ENCODE measurements at regions not wholly inside any gene's neighbourhood (a gene's known extent, or its start where the extent isn't known, plus 50 kb on each side); places are given as distances from the start of the nearest gene placed in this dataset.
A peak's percentile ranks its signal among the peaks of the same experiment; 100 is the strongest.

DNA sequence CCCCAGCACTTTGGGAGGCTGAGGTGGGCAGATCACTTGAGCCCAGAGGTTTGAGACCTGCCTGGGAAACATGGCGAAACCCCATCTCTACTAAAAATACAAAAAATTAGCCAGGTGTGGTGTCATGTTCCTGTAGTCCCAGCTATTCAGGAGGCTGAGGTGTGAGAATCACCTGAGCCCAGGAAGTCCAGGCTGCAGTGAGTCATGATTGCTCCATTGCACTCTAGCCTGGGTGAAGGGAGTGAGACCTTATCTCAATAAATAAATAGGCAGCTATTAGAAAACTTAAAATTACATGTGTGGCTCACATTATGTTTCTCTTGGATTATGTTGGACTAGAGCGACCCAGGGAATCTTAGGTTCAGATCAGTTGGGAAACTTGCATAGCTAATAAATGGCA lies 69.7 kb downstream of the RPLP1 start:
- Histone ChIP-seq H3K4me2 (ENCODE audit: low read length) (no peak overlapping the region), H3K27me3 (ENCODE audit: control insufficient read depth, low read length) (peaks cover 12% of the 10 kb centered on the region), H3F3A (ENCODE audit: control insufficient read depth, insufficient read depth) (no peaks in the 10 kb centered on the region), H3K79me2 (ENCODE audit: control insufficient read depth, low read length) (no peaks in the 10 kb centered on the region), H3K9me3 (ENCODE audit: control insufficient read depth, insufficient read depth, low read length) (no peaks in the 10 kb centered on the region), H3K4me1 (ENCODE audit: control insufficient read depth, low read length) (no peaks in the 10 kb centered on the region), H3K36me3 (ENCODE audit: control insufficient read depth, low read length) (no peaks in the 10 kb centered on the region), H3K4me3 (ENCODE audit: low read length) (no peak overlapping the region), H4K20me1 (ENCODE audit: control insufficient read depth, insufficient read depth, low read depth, low read length) (no peaks in the 10 kb centered on the region), H3K27ac (ENCODE audit: low read depth, low read length) (no peak overlapping the region), H3K9me2 (replicated peaks; ENCODE audit: control insufficient read depth, low read length) (no peaks in the 10 kb centered on the region)
- TF ChIP-seq, protein P1, sequence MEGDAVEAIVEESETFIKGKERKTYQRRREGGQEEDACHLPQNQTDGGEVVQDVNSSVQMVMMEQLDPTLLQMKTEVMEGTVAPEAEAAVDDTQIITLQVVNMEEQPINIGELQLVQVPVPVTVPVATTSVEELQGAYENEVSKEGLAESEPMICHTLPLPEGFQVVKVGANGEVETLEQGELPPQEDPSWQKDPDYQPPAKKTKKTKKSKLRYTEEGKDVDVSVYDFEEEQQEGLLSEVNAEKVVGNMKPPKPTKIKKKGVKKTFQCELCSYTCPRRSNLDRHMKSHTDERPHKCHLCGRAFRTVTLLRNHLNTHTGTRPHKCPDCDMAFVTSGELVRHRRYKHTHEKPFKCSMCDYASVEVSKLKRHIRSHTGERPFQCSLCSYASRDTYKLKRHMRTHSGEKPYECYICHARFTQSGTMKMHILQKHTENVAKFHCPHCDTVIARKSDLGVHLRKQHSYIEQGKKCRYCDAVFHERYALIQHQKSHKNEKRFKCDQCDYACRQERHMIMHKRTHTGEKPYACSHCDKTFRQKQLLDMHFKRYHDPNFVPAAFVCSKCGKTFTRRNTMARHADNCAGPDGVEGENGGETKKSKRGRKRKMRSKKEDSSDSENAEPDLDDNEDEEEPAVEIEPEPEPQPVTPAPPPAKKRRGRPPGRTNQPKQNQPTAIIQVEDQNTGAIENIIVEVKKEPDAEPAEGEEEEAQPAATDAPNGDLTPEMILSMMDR (IDR thresholded peaks at IDR 0.05; ENCODE audit: low read depth, low read length, poor library complexity, severe bottlenecking), result no peak
- TF ChIP-seq EZH2phosphoT487 (IDR thresholded peaks at IDR 0.05; ENCODE audit: borderline replicate concordance, low read length), result no peak

DNA sequence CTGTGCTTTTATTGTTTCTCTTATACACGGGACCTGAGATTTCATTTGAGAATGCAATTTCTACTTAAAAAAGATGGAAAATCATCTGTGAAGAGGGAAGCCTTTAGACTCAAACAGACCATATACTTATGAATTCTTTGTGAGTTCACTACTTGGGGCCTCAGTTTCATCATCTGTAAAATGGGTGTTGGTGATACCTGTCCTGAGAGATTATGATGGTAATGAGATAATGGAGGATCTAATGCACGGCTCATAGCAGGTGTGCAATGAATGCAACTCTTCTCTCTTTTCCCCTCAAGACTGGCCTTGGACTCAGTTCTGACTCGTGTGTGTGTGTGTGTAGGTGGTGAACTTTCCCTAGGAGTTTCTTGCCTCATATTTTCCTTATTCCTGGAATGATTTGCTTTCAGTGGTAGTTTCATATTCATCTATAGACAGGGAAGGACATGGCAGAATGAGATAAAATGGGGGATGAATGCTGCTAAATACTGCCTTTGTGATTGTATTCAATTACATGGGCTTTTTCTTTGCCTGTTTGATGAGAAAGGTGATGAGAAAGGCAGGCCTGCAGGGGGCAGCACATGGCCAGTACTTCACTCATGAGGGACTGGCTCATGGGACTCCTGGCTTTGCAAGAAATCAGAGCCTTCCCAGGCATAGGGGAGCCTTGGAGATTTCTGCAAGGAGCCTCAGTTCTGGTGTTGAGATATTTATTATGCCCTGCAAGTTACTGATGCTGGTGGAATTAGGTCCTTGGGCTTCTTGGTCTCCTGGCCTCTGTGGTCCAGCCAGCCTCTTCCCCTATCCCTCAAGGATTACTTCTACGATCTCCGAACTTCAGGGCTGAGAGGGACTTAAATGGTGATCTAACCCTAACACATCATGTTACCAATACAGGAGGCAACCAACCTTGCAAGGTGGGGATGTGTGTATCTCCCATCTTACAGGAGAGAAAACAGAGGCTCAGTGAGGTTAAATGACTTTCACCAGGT lies 70.7 kb downstream of the RPLP1 start:
- Histone ChIP-seq H3K79me2 (ENCODE audit: control insufficient read depth, low read length) (no peaks in the 10 kb centered on the region), H3K9me2 (replicated peaks; ENCODE audit: control insufficient read depth, low read length) (no peaks in the 10 kb centered on the region), H3K9me3 (ENCODE audit: control insufficient read depth, insufficient read depth, low read length) (no peaks in the 10 kb centered on the region), H3K4me1 (ENCODE audit: control insufficient read depth, low read length) (no peaks in the 10 kb centered on the region), H3K27ac (ENCODE audit: low read depth, low read length) (no peak overlapping the region), H4K20me1 (ENCODE audit: control insufficient read depth, insufficient read depth, low read depth, low read length) (no peaks in the 10 kb centered on the region), H3F3A (ENCODE audit: control insufficient read depth, insufficient read depth) (no peaks in the 10 kb centered on the region), H3K27me3 (ENCODE audit: control insufficient read depth, low read length) (peaks cover 9% of the 10 kb centered on the region), H3K4me3 (ENCODE audit: low read length) (no peak overlapping the region), H3K36me3 (ENCODE audit: control insufficient read depth, low read length) (no peaks in the 10 kb centered on the region), H3K4me2 (ENCODE audit: low read length) (no peak overlapping the region)
- TF ChIP-seq, protein P1 (IDR thresholded peaks at IDR 0.05; ENCODE audit: low read depth, low read length, poor library complexity, severe bottlenecking), result peak; percentile 71
- TF ChIP-seq EZH2phosphoT487 (IDR thresholded peaks at IDR 0.05; ENCODE audit: borderline replicate concordance, low read length), result no peak

DNA sequence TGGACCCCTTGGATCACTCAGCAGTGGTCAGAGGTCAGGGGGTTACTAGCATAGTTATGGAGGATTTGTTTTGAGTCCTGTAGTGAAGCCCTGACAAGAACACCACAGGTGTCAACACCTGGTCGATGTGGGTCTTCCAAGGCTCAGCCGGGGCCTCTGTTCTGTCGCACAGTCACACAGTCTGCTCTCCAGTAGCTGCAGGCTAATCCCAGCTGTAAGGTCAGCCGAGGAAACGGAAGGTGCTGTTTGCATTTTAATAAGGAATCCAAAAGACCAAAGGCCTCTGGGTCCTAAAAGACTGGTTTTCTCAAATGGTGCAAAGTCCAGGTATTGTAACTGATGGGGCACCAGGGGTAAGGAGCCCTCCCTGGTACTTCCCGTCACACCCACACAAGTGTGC lies 71.7 kb downstream of the RPLP1 start:
- no peaks in the 10 kb centered on the region for H3K4me1 ChIP-seq (ENCODE audit: control insufficient read depth, low read length)
- H3K4me2 ChIP-seq (ENCODE audit: low read length), result no peak overlapping the region
- H4K20me1 ChIP-seq (ENCODE audit: control insufficient read depth, insufficient read depth, low read depth, low read length), result no peaks in the 10 kb centered on the region
- H3K9me2 ChIP-seq (replicated peaks; ENCODE audit: control insufficient read depth, low read length), result no peaks in the 10 kb centered on the region
- no peaks in the 10 kb centered on the region for H3K79me2 ChIP-seq (ENCODE audit: control insufficient read depth, low read length)
- H3K27me3 ChIP-seq (ENCODE audit: control insufficient read depth, low read length), result peaks cover 6% of the 10 kb centered on the region; the same call in 1 of the 2 replicates
- H3F3A ChIP-seq (ENCODE audit: control insufficient read depth, insufficient read depth), result no peaks in the 10 kb centered on the region
- TF ChIP-seq, protein P1 (IDR thresholded peaks at IDR 0.05; ENCODE audit: low read depth, low read length, poor library complexity, severe bottlenecking), result no peak
- no peaks in the 10 kb centered on the region for H3K9me3 ChIP-seq (ENCODE audit: control insufficient read depth, insufficient read depth, low read length)
- H3K27ac ChIP-seq (ENCODE audit: low read depth, low read length), result no peak overlapping the region
- no peaks in the 10 kb centered on the region for H3K36me3 ChIP-seq (ENCODE audit: control insufficient read depth, low read length)
- no peak overlapping the region for H3K4me3 ChIP-seq (ENCODE audit: low read length)

Data from DOHH2 (cell line).